H1 (cell line): ENCODE measurements at regions not wholly inside any gene's neighbourhood (a gene's known extent, or its start where the extent isn't known, plus 50 kb on each side); places are given as distances from the start of the nearest gene placed in this dataset.

Source experiments
- CTCF ChIA-PET: fragments of 300-600 bp; sonication (Branson Sonifier 250); formaldehyde crosslinking; loops from one replicate; lab custom pipeline; 2021; ENCODE audit not compliant: partially characterized antibody; lab: Charles Lee
- POLR2A ChIA-PET: fragments of 300-600 bp; sonication (Branson Sonifier 250); formaldehyde crosslinking; loops from one replicate; lab custom pipeline; 2021; ENCODE audit warnings: inconsistent platforms; ENCODE audit not compliant: partially characterized antibody; lab: Charles Lee
- DNase-seq, 2 experiments: peaks; one replicate each; pipeline versions ENCODE4 v3.0.0 to v3.0.0-alpha.2; 2010 to 2022; ENCODE audit warnings: low spot score in 2 of 2, low read depth in 1 of 2, mixed read lengths in 1 of 2
- FAIRE-seq: peaks from 2 replicates; lab custom pipeline; 2011; peaks lifted over from hg19 to GRCh38; lab: Jason Lieb, UNC
- H2AFZ ChIP-seq: 2 replicates; pipeline ENCODE4 v1.8.1; 2012; ENCODE audit warnings: low read length, inconsistent platforms
- H2AK5ac ChIP-seq: 2 replicates; pipeline ENCODE4 v1.6.1; 2013; ENCODE audit warnings: low read depth, low read length
- H2BK120ac ChIP-seq: replicated peaks from 2 replicates; pipeline ENCODE3; 2013; ENCODE audit warnings: low read depth, low read length, inconsistent platforms
- H2BK12ac ChIP-seq: 2 replicates; pipeline ENCODE4 v1.6.1; 2013; ENCODE audit warnings: low read depth, low read length
- H2BK15ac ChIP-seq: 2 replicates; pipeline ENCODE4 v1.6.1; 2013; ENCODE audit warnings: low read length
- H2BK20ac ChIP-seq: 2 replicates; pipeline ENCODE4 v1.6.1; 2013; ENCODE audit warnings: low read length
- H2BK5ac ChIP-seq: 2 replicates; pipeline ENCODE4 v1.6.1; 2013; ENCODE audit warnings: low read depth, low read length
- H3K14ac ChIP-seq: 2 replicates; pipeline ENCODE4 v1.6.1; 2013; ENCODE audit warnings: inconsistent platforms; ENCODE audit not compliant: insufficient read length
- H3K18ac ChIP-seq: 2 replicates; pipeline ENCODE4 v1.6.1; 2013; ENCODE audit warnings: low read length; ENCODE audit errors: extremely low read depth
- H3K23ac ChIP-seq: 2 replicates; pipeline ENCODE4 v1.6.1; 2013; ENCODE audit warnings: inconsistent platforms; ENCODE audit not compliant: insufficient read length
- H3K23me2 ChIP-seq: 2 replicates; pipeline ENCODE4 v1.6.1; 2013; ENCODE audit warnings: low read depth, low read length
- H3K27ac ChIP-seq: 2 replicates; pipeline ENCODE4 v1.6.1; 2011; ENCODE audit warnings: low read depth, low read length, inconsistent platforms
- H3K27me3 ChIP-seq, 4 experiments: replicated peaks in 1 of 4; 1 replicate in 1 of 4; 2 replicates in 3 of 4; pipeline versions ENCODE4 v1.6.1 to v1.8.1; 2011 to 2013; ENCODE audit warnings: low read length in 3 of 4, mild to moderate bottlenecking in 3 of 4, inconsistent platforms in 2 of 4, mixed read lengths in 2 of 4, moderate library complexity in 1 of 4; ENCODE audit not compliant: control insufficient read depth in 3 of 4, insufficient read depth in 3 of 4; ENCODE audit errors: extremely low read depth in 1 of 4
- H3K36me3 ChIP-seq, 4 experiments: 2 replicates each; pipeline versions ENCODE4 v1.6.1 to v1.8.1; 2011 to 2013; ENCODE audit warnings: mild to moderate bottlenecking in 4 of 4, low read length in 3 of 4, moderate library complexity in 2 of 4, control low read depth in 1 of 4, inconsistent platforms in 1 of 4; ENCODE audit not compliant: insufficient read depth in 4 of 4, control insufficient read depth in 2 of 4
- H3K4ac ChIP-seq: replicated peaks from 2 replicates; pipeline ENCODE3; 2013; ENCODE audit warnings: low read length, low read depth, mixed read lengths, inconsistent platforms; ENCODE audit not compliant: insufficient read length
- H3K4me1 ChIP-seq, 4 experiments: replicated peaks in 1 of 4; 1 replicate in 1 of 4; 2 replicates in 3 of 4; pipeline versions ENCODE4 v1.6.1 to v1.8.1; 2011 to 2013; ENCODE audit warnings: low read length in 3 of 4, inconsistent platforms in 2 of 4, mixed read lengths in 1 of 4; ENCODE audit not compliant: insufficient read depth in 4 of 4, control insufficient read depth in 3 of 4
- H3K4me2 ChIP-seq, 2 experiments: 2 replicates each; pipeline versions ENCODE4 v1.6.1 to v1.8.1; 2011 to 2013; ENCODE audit warnings: low read depth in 2 of 2, low read length in 2 of 2, control low read depth in 1 of 2, inconsistent platforms in 1 of 2, mild to moderate bottlenecking in 1 of 2; ENCODE audit not compliant: insufficient read depth in 1 of 2
- H3K4me3 ChIP-seq, 4 experiments: fragments of 200-600, 300-600 bp in 1 of 4; sonication (generic), shearing (Covaris generic), sonication (Bioruptor Twin) in 1 of 4; 2 replicates each; pipeline versions ENCODE4 v1.5.1 to v1.8.1; 2011 to 2016; ENCODE audit warnings: low read length in 4 of 4, low read depth in 3 of 4, control low read depth in 2 of 4, inconsistent platforms in 2 of 4, mild to moderate bottlenecking in 2 of 4, mixed read lengths in 1 of 4, moderate library complexity in 1 of 4; ENCODE audit not compliant: insufficient read depth in 2 of 4; ENCODE audit errors: extremely low read depth in 1 of 4
- H3K56ac ChIP-seq: replicated peaks from 2 replicates; pipeline ENCODE3; 2013; ENCODE audit warnings: low read depth, mild to moderate bottlenecking, mixed read lengths, low read length, inconsistent platforms; ENCODE audit not compliant: insufficient read length
- H3K79me1 ChIP-seq: 2 replicates; pipeline ENCODE4 v1.6.1; 2013; ENCODE audit warnings: low read depth, low read length, control low read depth
- H3K79me2 ChIP-seq, 2 experiments: 2 replicates each; pipeline versions ENCODE4 v1.6.1 to v1.8.1; 2012 to 2013; ENCODE audit warnings: low read length in 2 of 2, mild to moderate bottlenecking in 2 of 2, inconsistent platforms in 1 of 2; ENCODE audit not compliant: insufficient read depth in 2 of 2, control insufficient read depth in 1 of 2
- H3K9ac ChIP-seq, 4 experiments: replicated peaks in 1 of 4; 1 replicate in 1 of 4; 2 replicates in 3 of 4; pipeline versions ENCODE4 v1.6.1 to v1.8.1; 2011 to 2013; ENCODE audit warnings: low read depth in 3 of 4, low read length in 3 of 4, control low read depth in 2 of 4, mild to moderate bottlenecking in 2 of 4, moderate library complexity in 2 of 4, inconsistent platforms in 1 of 4; ENCODE audit errors: extremely low read depth in 1 of 4
- H3K9me3 ChIP-seq, 2 experiments: 2 replicates each; pipeline versions ENCODE4 v1.6.1 to v1.8.1; 2012 to 2013; ENCODE audit warnings: mild to moderate bottlenecking in 2 of 2, moderate library complexity in 2 of 2, control low read depth in 1 of 2, inconsistent platforms in 1 of 2, low read depth in 1 of 2, low read length in 1 of 2, mixed read lengths in 1 of 2; ENCODE audit not compliant: insufficient read depth in 2 of 2
- H4K20me1 ChIP-seq, 2 experiments: replicated peaks in 1 of 2; 2 replicates each; pipeline versions ENCODE3 to v1.8.1; 2011 to 2013; ENCODE audit warnings: inconsistent platforms in 2 of 2, low read length in 2 of 2, mild to moderate bottlenecking in 1 of 2; ENCODE audit not compliant: insufficient read depth in 2 of 2, control insufficient read depth in 1 of 2
- H4K5ac ChIP-seq: 2 replicates; pipeline ENCODE4 v1.6.1; 2013; ENCODE audit warnings: low read length, low read depth, mixed read lengths, inconsistent platforms; ENCODE audit not compliant: insufficient read length
- H4K8ac ChIP-seq: 2 replicates; pipeline ENCODE4 v1.8.0; 2013; ENCODE audit warnings: mild to moderate bottlenecking, moderate library complexity, low read length, inconsistent platforms; ENCODE audit not compliant: insufficient read depth; ENCODE audit errors: extremely low read depth
- H4K91ac ChIP-seq: replicated peaks from 2 replicates; pipeline ENCODE3; 2013; ENCODE audit warnings: low read length, mixed read lengths, inconsistent platforms; ENCODE audit not compliant: insufficient read length
- CREB1 ChIP-seq: IDR thresholded peaks from 2 replicates; pipeline ENCODE4 v1.6.1; 2012; ENCODE audit warnings: inconsistent platforms
- EP300 ChIP-seq, 2 experiments: IDR thresholded peaks; 1 replicate in 1 of 2; 2 replicates in 1 of 2; pipeline ENCODE4 v1.6.1; 2011 to 2012; ENCODE audit warnings: low read depth in 2 of 2, low read length in 2 of 2, mild to moderate bottlenecking in 2 of 2, borderline replicate concordance in 1 of 2, inconsistent platforms in 1 of 2, moderate library complexity in 1 of 2
- GTF2F1 ChIP-seq: IDR thresholded peaks from 2 replicates; pipeline ENCODE4 v1.6.1; 2012; ENCODE audit warnings: low read depth, low read length, improper control_type of control experiment, borderline replicate concordance
- HDAC2 ChIP-seq, 2 experiments: fragments of 300-600 bp in 1 of 2; sonication (generic) in 1 of 2; IDR thresholded peaks; 2 replicates each; pipeline ENCODE4 v1.6.1; 2011 to 2012; ENCODE audit warnings: low read depth in 2 of 2, low read length in 2 of 2, mild to moderate bottlenecking in 2 of 2, moderate library complexity in 2 of 2, borderline replicate concordance in 1 of 2, inconsistent platforms in 1 of 2
- KDM1A ChIP-seq: fragments of 200-600, 300-600 bp; sonication (generic); IDR thresholded peaks from 2 replicates; pipeline ENCODE4 v1.7.1; 2016; ENCODE audit warnings: mild to moderate bottlenecking, low read length, borderline replicate concordance
- PHF8 ChIP-seq: fragments of 200-600 bp; sonication (generic); conservative IDR thresholded peaks from 2 replicates; pipeline ENCODE4 v1.7.1; 2012; ENCODE audit warnings: low read depth, mild to moderate bottlenecking, inconsistent platforms, low read length, moderate library complexity
- RBBP5 ChIP-seq: IDR thresholded peaks from 2 replicates; pipeline ENCODE4 v1.7.1; 2012; ENCODE audit warnings: low read depth, mild to moderate bottlenecking, inconsistent platforms, low read length, moderate library complexity, borderline replicate concordance
- RNF2 ChIP-seq: fragments of 200-900, 300-1000 bp; sonication (generic); IDR thresholded peaks from 2 replicates; pipeline ENCODE4 v1.7.1; 2016; ENCODE audit warnings: borderline replicate concordance, low read depth, mild to moderate bottlenecking, antibody characterized with exemption, low read length; ENCODE audit not compliant: poor library complexity, severe bottlenecking; ENCODE audit errors: missing control alignments
- SIRT6 ChIP-seq: IDR thresholded peaks from one replicate; pipeline ENCODE4 v1.7.1; 2012; ENCODE audit warnings: low read length, inconsistent platforms
- SP4 ChIP-seq: IDR thresholded peaks from 2 replicates; pipeline ENCODE4 v1.6.1; 2012; ENCODE audit warnings: low read length, inconsistent platforms
- SUZ12 ChIP-seq: fragments of 200-600 bp; sonication (generic); IDR thresholded peaks from 2 replicates; pipeline ENCODE4 v1.6.1; 2012; ENCODE audit warnings: mild to moderate bottlenecking, inconsistent platforms, low read length, moderate library complexity, mixed read lengths
- USF2 ChIP-seq: IDR thresholded peaks from 2 replicates; pipeline ENCODE4 v1.6.1; 2011; ENCODE audit warnings: low read length, improper control_type of control experiment
- ZNF274 ChIP-seq: IDR thresholded peaks from 2 replicates; pipeline ENCODE4 v1.7.0; 2012; ENCODE audit warnings: low read length, borderline replicate concordance; ENCODE audit errors: extremely low read depth
- WGBS, 2 experiments: shearing (Covaris generic) in 1 of 2; methylation state at CpG; one replicate each; pipeline versions ENCODE4 v1.1.6 to v1.1.7; 2013 to 2015; ENCODE audit warnings: low lambda C conversion rate in 2 of 2, mixed read lengths in 2 of 2, inconsistent platforms in 1 of 2, low coverage in 1 of 2, missing lambda C conversion rate in 1 of 2; ENCODE audit not compliant: insufficient replicate concordance in 2 of 2, insufficient coverage in 1 of 2, insufficient read length in 1 of 2; ENCODE audit errors: extremely low coverage in 1 of 2, missing lambda C conversion rate in 1 of 2; 5-methylcytosine and 5-hydroxymethylcytosine counted together

- no peak overlapping the region for H3K18ac ChIP-seq
- CTCF ChIA-PET, result interaction anchor here (1.0 kb wide), 1 partner anchor 190 kb away, joined by 3 read pairs; no protein-coding TSS in a partner anchor
- no peaks in the 10 kb centered on the region for H4K20me1 ChIP-seq
- H3K79me2 ChIP-seq, result no peaks in the 10 kb centered on the region
- H3K14ac ChIP-seq, result no peak overlapping the region
- POLR2A ChIA-PET, result no interaction called here
- H3K4me3 ChIP-seq, result no peak overlapping the region
- H2BK5ac ChIP-seq, result no peak overlapping the region
- H3K56ac ChIP-seq, result no peak overlapping the region
- DNase-seq (no peak), FAIRE-seq (no peak)
- no peak overlapping the region for H2BK20ac ChIP-seq
- no peak overlapping the region for H3K4ac ChIP-seq
- H3K27me3 ChIP-seq, result no peaks in the 10 kb centered on the region
- H2BK120ac ChIP-seq, result no peak overlapping the region
- H3K23me2 ChIP-seq, result no peaks in the 10 kb centered on the region
- H3K36me3 ChIP-seq, result no peaks in the 10 kb centered on the region
- H3K4me2 ChIP-seq, result no peak overlapping the region
- no peak overlapping the region for H2AFZ ChIP-seq
- H3K23ac ChIP-seq, result no peak overlapping the region
- H3K9me3 ChIP-seq, result no peaks in the 10 kb centered on the region
- H4K91ac ChIP-seq, result no peak overlapping the region
- no peak overlapping the region for H2BK12ac ChIP-seq
- no peak overlapping the region for H4K8ac ChIP-seq
- no peak overlapping the region for H3K27ac ChIP-seq
- H2BK15ac ChIP-seq, result no peak overlapping the region
- H3K9ac ChIP-seq, result no peak overlapping the region
- H4K5ac ChIP-seq, result no peak overlapping the region
- no peaks in the 10 kb centered on the region for H3K79me1 ChIP-seq
- no peak overlapping the region for H2AK5ac ChIP-seq
- no peaks in the 10 kb centered on the region for H3K4me1 ChIP-seq
- 95% methylated on average over 3 of the region's 3 CpGs; no CpG with 5 or more reads in 1 of the 2 experiments for WGBS, 2 experiments
- TF ChIP-seq CREB1 (no peak), KDM1A (no peak), SIRT6 (no peak), SP4 (no peak), RNF2 (no peak), PHF8 (no peak), EP300 (IDR thresholded peaks at IDR 0.05; ENCODE audit: borderline replicate concordance in 1 of 2, low read depth in 2 of 2, low read length in 2 of 2) (no peak), SUZ12 (no peak), HDAC2 (IDR thresholded peaks at IDR 0.05; ENCODE audit: borderline replicate concordance in 1 of 2, low read depth in 2 of 2, low read length in 2 of 2) (no peak), USF2 (no peak), GTF2F1 (no peak), ZNF274 (no peak), RBBP5 (no peak)
Measured at GRCh38 chr13:73212482-73212881, 153.7 kb downstream of the KLF5 start.
